SH-SY5Y (cell line): ENCODE measurements at regions not wholly inside any gene's neighbourhood (a gene's known extent, or its start where the extent isn't known, plus 50 kb on each side); places are given as distances from the start of the nearest gene placed in this dataset.

Experiments used
- GATA2 ChIP-seq: IDR thresholded peaks from 2 replicates; pipeline ENCODE4 v1.6.1; 2011; ENCODE audit warnings: mild to moderate bottlenecking, low read depth, low read length
- GATA3 ChIP-seq: IDR thresholded peaks from 2 replicates; pipeline ENCODE4 v1.6.1; 2011; ENCODE audit warnings: low read depth, mild to moderate bottlenecking, low read length, moderate library complexity

GRCh38 chr2:76170856-76171255, 460.1 kb upstream of the GCFC2 start:
- TF ChIP-seq GATA3, result no peak
- no peak for TF ChIP-seq GATA2
